ENCODE measurements at regions not wholly inside any gene's neighbourhood (a gene's known extent, or its start where the extent isn't known, plus 50 kb on each side); places are given as distances from the start of the nearest gene placed in this dataset.

DNA sequence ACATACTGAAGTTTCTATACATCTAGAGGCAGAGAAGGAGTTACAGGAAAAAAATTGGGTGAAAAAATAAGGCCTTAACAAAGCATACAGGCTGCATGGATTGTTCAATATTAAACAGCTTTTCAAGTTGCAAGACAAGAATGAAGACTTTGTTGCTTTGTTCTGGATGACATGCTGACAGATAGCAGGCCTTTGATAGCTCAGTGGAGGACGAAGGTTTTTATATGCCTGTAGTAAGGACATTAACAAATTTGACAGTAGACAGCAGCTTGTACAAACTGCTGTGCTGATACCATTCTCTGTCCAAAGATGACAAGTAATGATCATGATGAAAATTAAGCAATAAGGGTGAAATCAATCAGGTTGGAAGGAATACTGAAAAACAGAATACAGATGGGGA lies 309.9 kb downstream of the NKX6-1 start:
- Histone ChIP-seq H3K27ac (no peak overlapping the region), H3K4me3 (no peak overlapping the region), H3K36me3 (no peaks in the 10 kb centered on the region), H3K9me3 (no peaks in the 10 kb centered on the region), H3K4me1 (no peaks in the 10 kb centered on the region), H3K27me3 (no peaks in the 10 kb centered on the region)
- TF ChIP-seq CTCF (IDR thresholded peaks at IDR 0.05) = no peak
- DNase-seq (ENCODE audit: low spot score) = no peak

DNA sequence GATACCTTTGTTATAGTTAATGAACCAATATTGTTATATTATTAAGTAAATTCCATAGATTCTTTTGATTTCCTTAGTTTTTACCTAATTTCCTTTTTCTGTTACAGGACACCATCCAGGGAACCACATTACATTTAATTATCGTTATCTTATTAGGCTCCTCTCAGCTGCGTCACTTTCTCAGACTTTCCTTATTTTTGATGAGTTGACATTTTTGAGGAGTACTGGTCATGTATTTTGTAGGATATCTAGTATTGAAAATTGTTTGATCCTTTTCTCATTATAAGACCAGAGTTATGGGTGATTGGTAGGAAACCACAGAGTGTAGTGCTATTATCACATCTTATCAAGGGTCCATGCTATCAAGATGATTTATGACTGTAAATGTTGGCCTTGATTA lies 319.7 kb downstream of the NKX6-1 start:
- H3K4me1 ChIP-seq = no peaks in the 10 kb centered on the region
- no peaks in the 10 kb centered on the region for H3K27me3 ChIP-seq
- H3K9me3 ChIP-seq = no peaks in the 10 kb centered on the region
- TF ChIP-seq CTCF (IDR thresholded peaks at IDR 0.05) = no peak
- no peak for DNase-seq (ENCODE audit: low spot score)
- no peak overlapping the region for H3K27ac ChIP-seq
- H3K36me3 ChIP-seq = no peaks in the 10 kb centered on the region
- H3K4me3 ChIP-seq = no peak overlapping the region

GRCh38 chr4:84177831-84178542 lies 321.1 kb downstream of the NKX6-1 start:
- Histone ChIP-seq H3K9me3 (no peaks in the 10 kb centered on the region), H3K27me3 (no peaks in the 10 kb centered on the region), H3K4me3 (no peak overlapping the region), H3K36me3 (no peaks in the 10 kb centered on the region), H3K4me1 (no peaks in the 10 kb centered on the region), H3K27ac (no peak overlapping the region)
- no peak for DNase-seq (ENCODE audit: low spot score)
- TF ChIP-seq CTCF (IDR thresholded peaks at IDR 0.05) = no peak

- no peaks in the 10 kb centered on the region for H3K9me3 ChIP-seq
- no peaks in the 10 kb centered on the region for H3K36me3 ChIP-seq
- no peak for TF ChIP-seq CTCF (IDR thresholded peaks at IDR 0.05)
- no peaks in the 10 kb centered on the region for H3K27me3 ChIP-seq
- H3K4me3 ChIP-seq = no peak overlapping the region
- H3K27ac ChIP-seq = no peak overlapping the region
- no peak for DNase-seq (ENCODE audit: low spot score)
- no peaks in the 10 kb centered on the region for H3K4me1 ChIP-seq
These were observed 323.1 kb downstream of the NKX6-1 start for GRCh38 chr4:84176016-84176415.

DNA sequence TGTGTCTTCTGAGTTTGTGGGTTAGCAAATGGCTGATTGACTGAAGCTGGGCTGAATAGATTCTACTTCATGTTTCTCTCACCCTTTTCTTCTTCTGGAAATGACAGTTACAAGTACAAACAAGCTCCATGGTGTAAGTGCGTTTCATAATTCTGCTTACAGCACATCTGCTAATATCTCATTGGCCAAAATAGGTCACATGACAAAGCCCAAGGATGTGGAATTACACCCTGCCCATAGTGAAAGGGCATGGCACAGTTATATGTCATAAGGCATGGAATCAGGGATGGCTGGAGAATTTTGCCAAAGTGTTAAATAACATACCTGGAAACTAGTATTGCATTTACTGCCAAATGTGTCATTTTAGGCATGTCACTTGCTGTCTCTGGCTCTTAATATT lies 327.2 kb downstream of the NKX6-1 start:
- no peaks in the 10 kb centered on the region for H3K36me3 ChIP-seq
- no peak for DNase-seq (ENCODE audit: low spot score)
- H3K27ac ChIP-seq = no peak overlapping the region
- TF ChIP-seq CTCF (IDR thresholded peaks at IDR 0.05) = no peak
- no peaks in the 10 kb centered on the region for H3K9me3 ChIP-seq
- H3K4me3 ChIP-seq = no peak overlapping the region
- no peaks in the 10 kb centered on the region for H3K27me3 ChIP-seq
- no peaks in the 10 kb centered on the region for H3K4me1 ChIP-seq

DNA sequence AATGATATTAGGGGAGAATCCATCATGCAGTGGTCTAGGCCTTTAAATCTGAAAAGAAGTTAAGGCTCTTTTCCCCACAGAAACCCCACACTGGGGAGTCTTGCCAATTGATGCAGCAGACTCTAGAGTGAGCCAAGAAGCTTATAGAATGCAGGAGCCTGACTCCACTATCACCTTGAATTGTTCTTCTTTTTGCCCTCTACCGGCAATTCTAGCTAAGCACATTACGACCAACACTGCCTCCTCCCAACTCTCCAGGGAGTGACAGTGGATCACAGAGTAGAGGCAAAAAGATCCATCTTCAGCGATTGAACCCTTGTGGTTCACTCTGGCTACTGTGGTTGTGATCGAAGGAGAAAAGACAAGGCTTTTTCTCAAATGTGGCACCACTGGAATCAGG lies 331.5 kb downstream of the NKX6-1 start:
- H3K27ac ChIP-seq = no peak overlapping the region

More for the DNA sequence above, 331.5 kb downstream of the NKX6-1 start:
- no peaks in the 10 kb centered on the region for H3K4me1 ChIP-seq
- H3K4me3 ChIP-seq = no peak overlapping the region
- no peaks in the 10 kb centered on the region for H3K27me3 ChIP-seq
- DNase-seq (ENCODE audit: low spot score) = no peak
- H3K9me3 ChIP-seq = no peaks in the 10 kb centered on the region
- no peaks in the 10 kb centered on the region for H3K36me3 ChIP-seq
- TF ChIP-seq CTCF (IDR thresholded peaks at IDR 0.05) = no peak

Measured in right atrium auricular region (tissue), 2 donors.